Lower lobe of right lung (tissue), 2 donors: ENCODE measurements at regions not wholly inside any gene's neighbourhood (a gene's known extent, or its start where the extent isn't known, plus 50 kb on each side); places are given as distances from the start of the nearest gene placed in this dataset.
"Not testable (repeated sequence)": the region's sequence is repeated elsewhere in the genome, so short reads cannot be mapped to it uniquely, and the experiment has no call there.

Experiments
- ATAC-seq, 2 donors: fragments of 200-7000 bp; cut with Tn5 transposase; one replicate each; pipeline ENCODE4 v1.9.1; 2020 to 2022; ENCODE audit warnings: mild to moderate bottlenecking in 2 of 2, moderate library complexity in 2 of 2
- DNase-seq: peaks from one replicate; pipeline ENCODE4 v3.0.0-alpha.2; 2020
- H3K27ac ChIP-seq: fragments of 200-600 bp; one replicate; pipeline ENCODE4 v1.8.0; 2022
- H3K27me3 ChIP-seq: fragments of 200-600 bp; one replicate; pipeline ENCODE4 v1.8.0; 2022; ENCODE audit warnings: low read depth
- H3K36me3 ChIP-seq: fragments of 200-600 bp; one replicate; pipeline ENCODE4 v1.8.0; 2022; ENCODE audit warnings: mild to moderate bottlenecking
- H3K4me1 ChIP-seq: fragments of 200-600 bp; one replicate; pipeline ENCODE4 v1.8.0; 2022
- H3K4me3 ChIP-seq: fragments of 200-600 bp; one replicate; pipeline ENCODE4 v1.8.0; 2022; ENCODE audit warnings: mild to moderate bottlenecking
- H3K9me3 ChIP-seq: fragments of 200-600 bp; one replicate; pipeline ENCODE4 v1.8.0; 2022
- intact Hi-C: fragments of 100-400 bp; cut with DNase I; formaldehyde crosslinking; loops from one replicate; pipeline ENCODE4 v1.11.0; 2022
- TF ChIP-seq, protein P1 (sequence below): fragments of 200-600 bp; IDR thresholded peaks from one replicate; pipeline ENCODE4 v1.8.0; 2022; ENCODE audit warnings: antibody characterized with exemption, mild to moderate bottlenecking
- donor health status: DM: no; HTN: yes; CAD: no; lungs with severe emphysema.

GRCh38 chr6:68226460-68226859 is 408.6 kb upstream of the ADGRB3 start:
- intact Hi-C loops, result no loop called here
- Histone ChIP-seq H3K36me3 (no peaks in the 10 kb centered on the region), H3K27ac (no peak overlapping the region), H3K4me3 (no peak overlapping the region), H3K27me3 (no peaks in the 10 kb centered on the region), H3K9me3 (no peaks in the 10 kb centered on the region), H3K4me1 (no peaks in the 10 kb centered on the region)
- TF ChIP-seq, protein P1, sequence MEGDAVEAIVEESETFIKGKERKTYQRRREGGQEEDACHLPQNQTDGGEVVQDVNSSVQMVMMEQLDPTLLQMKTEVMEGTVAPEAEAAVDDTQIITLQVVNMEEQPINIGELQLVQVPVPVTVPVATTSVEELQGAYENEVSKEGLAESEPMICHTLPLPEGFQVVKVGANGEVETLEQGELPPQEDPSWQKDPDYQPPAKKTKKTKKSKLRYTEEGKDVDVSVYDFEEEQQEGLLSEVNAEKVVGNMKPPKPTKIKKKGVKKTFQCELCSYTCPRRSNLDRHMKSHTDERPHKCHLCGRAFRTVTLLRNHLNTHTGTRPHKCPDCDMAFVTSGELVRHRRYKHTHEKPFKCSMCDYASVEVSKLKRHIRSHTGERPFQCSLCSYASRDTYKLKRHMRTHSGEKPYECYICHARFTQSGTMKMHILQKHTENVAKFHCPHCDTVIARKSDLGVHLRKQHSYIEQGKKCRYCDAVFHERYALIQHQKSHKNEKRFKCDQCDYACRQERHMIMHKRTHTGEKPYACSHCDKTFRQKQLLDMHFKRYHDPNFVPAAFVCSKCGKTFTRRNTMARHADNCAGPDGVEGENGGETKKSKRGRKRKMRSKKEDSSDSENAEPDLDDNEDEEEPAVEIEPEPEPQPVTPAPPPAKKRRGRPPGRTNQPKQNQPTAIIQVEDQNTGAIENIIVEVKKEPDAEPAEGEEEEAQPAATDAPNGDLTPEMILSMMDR, result no peak
- DNase-seq, result no peak
- ATAC-seq, result no peak

DNA sequence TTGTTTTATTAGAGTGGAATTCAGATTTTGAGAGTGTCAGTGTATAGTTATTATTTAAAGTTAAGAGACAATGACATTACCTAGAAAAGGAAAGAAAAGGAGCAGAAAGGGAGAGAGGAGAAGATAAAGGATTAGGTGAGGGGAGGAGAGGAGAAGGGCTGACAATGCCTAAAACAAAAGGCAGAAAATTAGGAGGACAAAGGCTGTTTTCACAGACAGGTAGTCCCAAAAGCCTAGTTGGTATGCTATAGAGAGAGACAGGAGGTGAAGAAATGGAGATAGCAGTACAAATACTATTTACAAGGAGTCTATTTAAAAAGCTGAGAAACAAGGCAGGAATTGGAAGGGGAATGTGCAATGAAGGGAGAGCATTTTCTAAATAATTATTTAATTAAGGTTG is 409.4 kb upstream of the ADGRB3 start:
- TF ChIP-seq, protein P1, result no peak
- no peak for ATAC-seq
- no peaks in the 10 kb centered on the region for H3K27me3 ChIP-seq
- no peaks in the 10 kb centered on the region for H3K4me1 ChIP-seq
- H3K27ac ChIP-seq, result no peak overlapping the region
- H3K9me3 ChIP-seq, result no peaks in the 10 kb centered on the region
- DNase-seq, result no peak
- intact Hi-C loops, result no loop called here
- no peak overlapping the region for H3K4me3 ChIP-seq
- no peaks in the 10 kb centered on the region for H3K36me3 ChIP-seq

GRCh38 chr6:68211242-68211795 is 423.8 kb upstream of the ADGRB3 start:
- no peak for DNase-seq
- H3K4me3 ChIP-seq, result no peak overlapping the region
- intact Hi-C loops, result no loop called here
- TF ChIP-seq, protein P1, result no peak
- H3K27ac ChIP-seq, result no peak overlapping the region
- H3K36me3 ChIP-seq, result no peaks in the 10 kb centered on the region
- peaks cover 6% of the 10 kb centered on the region for H3K9me3 ChIP-seq
- no peaks in the 10 kb centered on the region for H3K4me1 ChIP-seq
- peak; percentile 43 to 73 for ATAC-seq
- H3K27me3 ChIP-seq, result no peaks in the 10 kb centered on the region

DNA sequence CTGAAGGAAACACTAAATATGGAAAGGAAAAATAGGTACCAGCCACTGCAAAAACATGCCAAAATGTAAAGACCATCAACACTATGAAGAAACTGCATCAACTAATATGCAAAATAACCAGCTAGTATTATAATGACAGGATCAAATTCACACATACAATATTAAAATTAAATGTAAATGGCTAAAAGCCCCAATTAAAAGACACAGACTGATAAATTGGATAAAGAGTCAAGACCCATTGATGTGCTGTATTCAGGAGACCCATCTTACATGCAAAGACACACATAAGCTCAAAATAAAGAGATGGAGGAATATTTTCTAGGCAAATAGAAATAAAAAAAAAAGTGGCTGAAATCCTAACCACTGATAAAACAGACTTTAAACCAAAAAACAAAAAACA is 427.5 kb upstream of the ADGRB3 start:
- H3K4me1 ChIP-seq, intact Hi-C loops, H3K9me3 ChIP-seq, H3K27ac ChIP-seq, H3K27me3 ChIP-seq, DNase-seq, H3K4me3 ChIP-seq, H3K36me3 ChIP-seq, ATAC-seq: not testable (repeated sequence)

- Histone ChIP-seq H3K36me3 (no peaks in the 10 kb centered on the region), H3K4me1 (no peaks in the 10 kb centered on the region), H3K27ac (no peak overlapping the region), H3K4me3 (no peak overlapping the region), H3K27me3 (no peaks in the 10 kb centered on the region), H3K9me3 (no peaks in the 10 kb centered on the region)
- no peak for ATAC-seq
- TF ChIP-seq, protein P1, result no peak
- intact Hi-C loops, result no loop called here
- DNase-seq, result no peak
Observed at GRCh38 chr6:68200929-68201328, 434.2 kb upstream of the ADGRB3 start.

DNA sequence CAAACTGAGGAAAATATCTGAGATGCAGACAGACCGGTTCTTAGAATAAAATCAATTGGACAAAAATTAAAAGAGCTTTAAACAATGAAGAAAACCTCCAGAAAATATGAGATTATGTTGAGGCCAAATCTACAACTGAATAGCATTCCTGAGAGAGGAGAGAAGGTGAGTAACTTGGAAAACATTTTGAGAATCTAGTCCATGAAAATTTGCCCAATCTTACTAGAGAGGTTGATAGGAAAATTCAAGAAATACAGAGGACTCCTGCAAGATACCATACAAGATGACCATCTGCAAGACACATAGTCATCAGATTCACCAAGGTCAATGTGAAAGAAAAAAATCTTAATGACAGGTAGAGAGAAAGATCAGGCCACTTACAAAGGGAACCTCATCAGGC is 437.7 kb upstream of the ADGRB3 start:
- TF ChIP-seq, protein P1, result no peak
- ATAC-seq (no peak), DNase-seq (no peak)
- Histone ChIP-seq H3K27ac (no peak overlapping the region), H3K36me3 (no peaks in the 10 kb centered on the region), H3K4me3 (no peak overlapping the region), H3K9me3 (no peaks in the 10 kb centered on the region), H3K4me1 (no peaks in the 10 kb centered on the region), H3K27me3 (no peaks in the 10 kb centered on the region)
- intact Hi-C loops, result no loop called here
